ENCODE measurements at regions not wholly inside any gene's neighbourhood (a gene's known extent, or its start where the extent isn't known, plus 50 kb on each side); places are given as distances from the start of the nearest gene placed in this dataset.

- intact Hi-C loops (cut with DNase I; ENCODE audit: low total_unique reads): no loop called here
- DNase-seq: no peak
- in situ Hi-C loops (cut with MboI; ENCODE audit: low pct_ligation_motif_present in 1 of 4, low pct_unique_long_range_greater_than_20kb in 1 of 4, low sequenced_read_pairs in 3 of 4): no loop called here
These were observed 55.5 kb upstream of the ESRRG start for GRCh38 chr1:216778737-216779136.

GRCh38 chr1:216777148-216777547, 53.9 kb upstream of the ESRRG start:
- no peaks in the 10 kb centered on the region for H3K27me3 ChIP-seq

More at GRCh38 chr1:216778737-216779136, 55.5 kb upstream of the ESRRG start:
- Histone ChIP-seq H3K4me1 (no peaks in the 10 kb centered on the region), H3K4me3 (no peak overlapping the region), H3K27me3 (no peaks in the 10 kb centered on the region), H3K27ac (no peak overlapping the region), H3K36me3 (no peaks in the 10 kb centered on the region), H3K9me3 (no peaks in the 10 kb centered on the region)
- 100% methylated on average over 1 of the region's 1 CpG for WGBS, 2 donors (ENCODE audit: low coverage in 1 of 2)
- no peak for TF ChIP-seq POLR2AphosphoS5 (IDR thresholded peaks at IDR 0.05)
- no peak for TF ChIP-seq EP300 (IDR thresholded peaks at IDR 0.05; ENCODE audit: low read depth)
- no peak for TF ChIP-seq POLR2A (IDR thresholded peaks at IDR 0.05)
- no peak for TF ChIP-seq CTCF (IDR thresholded peaks at IDR 0.05)

More at GRCh38 chr1:216777148-216777547, 53.9 kb upstream of the ESRRG start:
- in situ Hi-C loops (cut with MboI; ENCODE audit: low pct_ligation_motif_present in 1 of 4, low pct_unique_long_range_greater_than_20kb in 1 of 4, low sequenced_read_pairs in 3 of 4): no loop called here
- no peak for DNase-seq
- Histone ChIP-seq H3K9me3 (no peaks in the 10 kb centered on the region), H3K36me3 (no peaks in the 10 kb centered on the region), H3K4me3 (no peak overlapping the region), H3K27ac (no peak overlapping the region), H3K4me1 (no peaks in the 10 kb centered on the region)
- TF ChIP-seq EP300 (IDR thresholded peaks at IDR 0.05; ENCODE audit: low read depth): no peak
- TF ChIP-seq CTCF (IDR thresholded peaks at IDR 0.05): no peak
- TF ChIP-seq POLR2A (IDR thresholded peaks at IDR 0.05): no peak
- TF ChIP-seq POLR2AphosphoS5 (IDR thresholded peaks at IDR 0.05): no peak
- intact Hi-C loops (cut with DNase I; ENCODE audit: low total_unique reads): no loop called here
- WGBS, 2 donors (ENCODE audit: low coverage in 1 of 2): 91 to 100% methylated on average over 1 to 5 of the region's 5 CpGs
